ENCODE measurements at regions not wholly inside any gene's neighbourhood (a gene's known extent, or its start where the extent isn't known, plus 50 kb on each side); places are given as distances from the start of the nearest gene placed in this dataset.
A peak's percentile ranks its signal among the peaks of the same experiment; 100 is the strongest.

DNA sequence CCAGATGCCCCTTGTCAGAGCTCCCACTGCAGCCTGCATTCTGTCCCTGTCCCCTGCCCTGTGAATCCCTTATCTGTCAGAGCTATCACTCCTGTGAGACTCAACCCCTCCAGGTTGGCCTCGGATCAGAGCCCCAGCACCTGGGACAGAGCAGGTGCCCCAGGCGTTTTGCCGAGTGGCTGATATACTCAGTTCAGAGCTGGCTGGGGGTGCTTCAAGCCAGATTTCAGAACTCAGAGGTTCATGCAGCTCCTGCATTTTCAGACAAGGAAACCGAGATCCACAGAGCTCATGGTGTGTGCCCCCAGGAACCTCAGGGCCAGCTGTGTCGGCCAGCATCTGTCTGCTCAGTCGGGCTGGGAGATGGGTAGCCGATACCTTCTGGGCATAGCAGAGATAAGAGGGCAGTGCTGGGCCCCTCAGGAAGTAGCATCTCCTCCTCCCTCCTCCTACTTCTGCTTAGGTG, 228.0 kb upstream of the RTL1 start:
- TF ChIP-seq, protein P1, sequence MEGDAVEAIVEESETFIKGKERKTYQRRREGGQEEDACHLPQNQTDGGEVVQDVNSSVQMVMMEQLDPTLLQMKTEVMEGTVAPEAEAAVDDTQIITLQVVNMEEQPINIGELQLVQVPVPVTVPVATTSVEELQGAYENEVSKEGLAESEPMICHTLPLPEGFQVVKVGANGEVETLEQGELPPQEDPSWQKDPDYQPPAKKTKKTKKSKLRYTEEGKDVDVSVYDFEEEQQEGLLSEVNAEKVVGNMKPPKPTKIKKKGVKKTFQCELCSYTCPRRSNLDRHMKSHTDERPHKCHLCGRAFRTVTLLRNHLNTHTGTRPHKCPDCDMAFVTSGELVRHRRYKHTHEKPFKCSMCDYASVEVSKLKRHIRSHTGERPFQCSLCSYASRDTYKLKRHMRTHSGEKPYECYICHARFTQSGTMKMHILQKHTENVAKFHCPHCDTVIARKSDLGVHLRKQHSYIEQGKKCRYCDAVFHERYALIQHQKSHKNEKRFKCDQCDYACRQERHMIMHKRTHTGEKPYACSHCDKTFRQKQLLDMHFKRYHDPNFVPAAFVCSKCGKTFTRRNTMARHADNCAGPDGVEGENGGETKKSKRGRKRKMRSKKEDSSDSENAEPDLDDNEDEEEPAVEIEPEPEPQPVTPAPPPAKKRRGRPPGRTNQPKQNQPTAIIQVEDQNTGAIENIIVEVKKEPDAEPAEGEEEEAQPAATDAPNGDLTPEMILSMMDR (IDR thresholded peaks at IDR 0.05): no peak
- intact Hi-C loops (cut with DNase I): no loop called here
- DNase-seq: no peak
- H3K9me3 ChIP-seq: no peaks in the 10 kb centered on the region
- peaks cover 16% of the 10 kb centered on the region for H3K27me3 ChIP-seq
- H3K4me3 ChIP-seq: no peak overlapping the region
- H3K4me1 ChIP-seq: no peaks in the 10 kb centered on the region
- no peak for ATAC-seq
- no peaks in the 10 kb centered on the region for H3K36me3 ChIP-seq
- no peak overlapping the region for H3K27ac ChIP-seq

DNA sequence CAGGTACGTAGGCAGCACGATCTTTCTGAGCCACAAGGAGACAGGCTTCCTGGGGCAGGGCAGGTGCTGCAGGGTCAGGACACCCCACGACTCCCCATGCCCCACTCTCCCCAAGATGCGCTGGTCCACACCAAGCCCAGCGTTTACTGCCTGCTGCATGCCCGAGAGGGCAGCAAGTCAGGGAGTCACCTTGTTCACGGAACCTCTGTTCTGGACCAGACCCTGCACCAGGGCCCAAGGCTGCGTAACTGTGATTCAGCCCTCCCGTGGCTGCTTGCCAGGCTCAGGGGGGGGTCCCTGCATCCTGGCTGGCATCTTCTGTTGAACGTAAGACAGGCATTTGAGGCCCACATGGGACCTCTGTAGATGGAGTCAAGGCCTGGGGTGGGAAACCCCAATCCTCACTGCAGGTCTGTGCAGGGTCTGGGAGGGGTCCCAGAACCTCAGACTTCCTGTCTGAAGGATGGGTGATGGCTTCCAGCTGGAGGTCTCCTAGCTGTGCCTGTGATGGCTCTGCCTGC, 228.6 kb upstream of the RTL1 start:
- Histone ChIP-seq H3K4me3 (no peak overlapping the region), H3K4me1 (no peaks in the 10 kb centered on the region), H3K27ac (no peak overlapping the region), H3K27me3 (peaks cover 13% of the 10 kb centered on the region), H3K36me3 (no peaks in the 10 kb centered on the region), H3K9me3 (no peaks in the 10 kb centered on the region)
- TF ChIP-seq, protein P1 (IDR thresholded peaks at IDR 0.05): no peak
- DNase-seq (no peak), ATAC-seq (peak; percentile 11)
- intact Hi-C loops (cut with DNase I): no loop called here

DNA sequence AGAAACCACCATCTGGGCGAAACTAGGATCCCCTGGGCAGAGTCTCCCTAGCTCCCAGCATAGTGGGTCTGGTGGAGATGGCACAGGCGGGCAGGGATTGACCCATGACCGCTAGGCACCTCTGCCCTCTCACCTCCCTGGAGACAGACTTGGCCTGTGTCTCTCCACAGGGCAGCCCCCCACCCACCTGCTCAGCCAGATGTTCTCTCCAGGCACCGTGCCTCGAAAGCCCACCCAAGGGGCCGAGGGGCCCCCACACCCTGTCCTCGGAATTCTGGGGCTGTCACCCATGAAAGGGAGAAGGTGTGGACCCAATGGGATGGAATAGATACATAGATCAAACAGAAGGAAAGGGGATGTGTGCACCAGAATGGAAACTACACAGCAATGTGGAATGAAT, 229.1 kb upstream of the RTL1 start:
- Histone ChIP-seq H3K9me3 (no peaks in the 10 kb centered on the region), H3K36me3 (no peaks in the 10 kb centered on the region), H3K4me3 (no peak overlapping the region), H3K4me1 (no peaks in the 10 kb centered on the region), H3K27me3 (peaks cover 10% of the 10 kb centered on the region), H3K27ac (no peak overlapping the region)
- ATAC-seq (no peak), DNase-seq (no peak)
- TF ChIP-seq, protein P1 (IDR thresholded peaks at IDR 0.05): no peak
- intact Hi-C loops (cut with DNase I): no loop called here

DNA sequence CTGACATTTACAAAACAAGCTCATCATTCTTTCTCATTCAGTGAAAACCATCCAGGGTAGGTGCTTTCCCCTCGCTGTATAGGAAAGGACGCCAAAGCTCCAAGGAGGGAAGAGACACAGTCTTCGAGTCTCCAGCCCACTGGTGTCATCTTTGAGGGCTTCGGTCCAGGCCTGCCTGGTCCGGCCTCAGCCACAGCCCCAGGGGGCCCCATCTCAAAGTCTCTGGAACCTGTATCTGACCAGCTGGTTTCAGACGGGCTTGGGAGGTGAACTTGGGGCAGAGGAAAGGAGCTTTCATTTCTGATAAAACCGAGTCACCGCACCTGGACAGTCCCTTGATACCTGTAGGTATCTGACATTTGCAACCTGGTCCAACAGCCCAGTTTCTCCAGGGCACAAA, 229.5 kb upstream of the RTL1 start:
- H3K9me3 ChIP-seq: no peaks in the 10 kb centered on the region
- no peaks in the 10 kb centered on the region for H3K4me1 ChIP-seq
- intact Hi-C loops (cut with DNase I): no loop called here
- no peaks in the 10 kb centered on the region for H3K36me3 ChIP-seq
- TF ChIP-seq, protein P1 (IDR thresholded peaks at IDR 0.05): no peak
- peaks cover 10% of the 10 kb centered on the region for H3K27me3 ChIP-seq
- H3K27ac ChIP-seq: no peak overlapping the region
- no peak for DNase-seq
- no peak for ATAC-seq
- no peak overlapping the region for H3K4me3 ChIP-seq

DNA sequence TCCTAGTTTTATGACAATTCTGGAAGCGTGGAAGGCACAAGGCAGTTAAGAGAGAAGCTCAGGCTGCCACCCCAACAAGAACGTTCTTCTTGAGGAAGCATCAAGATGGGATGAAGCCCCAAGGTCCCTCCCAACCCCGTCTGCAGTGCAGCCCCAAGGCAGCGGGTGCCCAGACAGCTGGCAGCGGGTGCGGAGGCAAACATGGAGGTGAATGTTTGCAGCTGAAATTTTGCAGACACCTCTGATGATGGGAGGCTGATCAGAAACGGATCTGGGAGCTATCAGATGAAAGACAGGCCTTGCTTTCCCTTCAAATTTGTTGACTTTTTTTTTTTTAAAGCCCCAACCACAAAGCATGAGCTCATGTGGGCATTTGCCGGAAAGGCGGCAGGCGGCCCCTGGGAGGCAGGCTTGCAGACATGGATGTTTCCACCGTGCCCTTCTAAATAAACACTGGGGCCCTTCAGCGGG, 230.7 kb upstream of the RTL1 start:
- Histone ChIP-seq H3K9me3 (no peaks in the 10 kb centered on the region), H3K4me3 (no peak overlapping the region), H3K36me3 (no peaks in the 10 kb centered on the region), H3K27me3 (peaks cover 7% of the 10 kb centered on the region), H3K4me1 (no peaks in the 10 kb centered on the region), H3K27ac (no peak overlapping the region)
- TF ChIP-seq, protein P1 (IDR thresholded peaks at IDR 0.05): no peak
- intact Hi-C loops (cut with DNase I): no loop called here
- ATAC-seq: no peak
- no peak for DNase-seq

All from upper lobe of right lung (tissue), 1 donor.